ENCODE measurements at regions not wholly inside any gene's neighbourhood (a gene's known extent, or its start where the extent isn't known, plus 50 kb on each side); places are given as distances from the start of the nearest gene placed in this dataset.

DNA sequence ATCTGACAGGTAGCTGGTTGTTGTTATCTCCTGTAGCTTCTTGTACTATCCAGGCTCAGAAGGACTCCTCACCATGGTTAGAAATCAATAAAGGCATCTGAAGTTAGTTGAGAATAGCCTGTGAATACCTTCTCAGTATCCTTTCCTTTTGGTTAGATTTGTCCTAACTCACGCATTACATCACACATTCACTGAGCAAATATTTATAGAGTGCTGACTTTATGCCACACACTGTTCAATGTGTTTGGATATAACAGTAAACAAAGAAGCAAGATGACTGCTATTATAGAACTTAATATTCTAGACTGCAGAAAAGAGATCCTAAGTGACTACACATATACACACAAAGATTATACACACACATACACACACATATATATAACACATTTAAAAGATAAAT lies 889.9 kb upstream of the CHAC2 start:
- Mint-ChIP-seq H3K9me3 (no peaks in the 10 kb centered on the region), H3K36me3 (ENCODE audit: low read depth) (no peaks in the 10 kb centered on the region), H3K27me3 (ENCODE audit: insufficient read depth) (no peaks in the 10 kb centered on the region), H3K27ac (no peak overlapping the region), H3K4me3 (no peak overlapping the region), H3K4me1 (no peaks in the 10 kb centered on the region)
- Histone ChIP-seq H3K27ac (ENCODE audit: low read depth, low read length) (no peak overlapping the region), H3K9me3 (ENCODE audit: control insufficient read depth, low read length) (no peaks in the 10 kb centered on the region), H3K4me1 (ENCODE audit: control insufficient read depth, insufficient read depth, low read length) (no peaks in the 10 kb centered on the region), H3K4me3 (ENCODE audit: low read length) (no peak overlapping the region), H3K27me3 (ENCODE audit: control insufficient read depth, insufficient read depth, low read length, poor library complexity, severe bottlenecking) (no peaks in the 10 kb centered on the region), H3K9ac (ENCODE audit: extremely low read depth, low read length, poor library complexity, severe bottlenecking) (no peak overlapping the region), H3K36me3 (ENCODE audit: control insufficient read depth, insufficient read depth, low read length) (no peaks in the 10 kb centered on the region)
- TF ChIP-seq, protein P1, sequence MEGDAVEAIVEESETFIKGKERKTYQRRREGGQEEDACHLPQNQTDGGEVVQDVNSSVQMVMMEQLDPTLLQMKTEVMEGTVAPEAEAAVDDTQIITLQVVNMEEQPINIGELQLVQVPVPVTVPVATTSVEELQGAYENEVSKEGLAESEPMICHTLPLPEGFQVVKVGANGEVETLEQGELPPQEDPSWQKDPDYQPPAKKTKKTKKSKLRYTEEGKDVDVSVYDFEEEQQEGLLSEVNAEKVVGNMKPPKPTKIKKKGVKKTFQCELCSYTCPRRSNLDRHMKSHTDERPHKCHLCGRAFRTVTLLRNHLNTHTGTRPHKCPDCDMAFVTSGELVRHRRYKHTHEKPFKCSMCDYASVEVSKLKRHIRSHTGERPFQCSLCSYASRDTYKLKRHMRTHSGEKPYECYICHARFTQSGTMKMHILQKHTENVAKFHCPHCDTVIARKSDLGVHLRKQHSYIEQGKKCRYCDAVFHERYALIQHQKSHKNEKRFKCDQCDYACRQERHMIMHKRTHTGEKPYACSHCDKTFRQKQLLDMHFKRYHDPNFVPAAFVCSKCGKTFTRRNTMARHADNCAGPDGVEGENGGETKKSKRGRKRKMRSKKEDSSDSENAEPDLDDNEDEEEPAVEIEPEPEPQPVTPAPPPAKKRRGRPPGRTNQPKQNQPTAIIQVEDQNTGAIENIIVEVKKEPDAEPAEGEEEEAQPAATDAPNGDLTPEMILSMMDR (conservative IDR thresholded peaks at IDR 0.05), result no peak
- no peak for DNase-seq
- 100% methylated on average over 1 of the region's 1 CpG; no CpG with 5 or more reads in 1 of the 2 experiments for WGBS, 2 experiments (ENCODE audit: insufficient coverage in 1 of 2, insufficient read length in 1 of 2)

DNA sequence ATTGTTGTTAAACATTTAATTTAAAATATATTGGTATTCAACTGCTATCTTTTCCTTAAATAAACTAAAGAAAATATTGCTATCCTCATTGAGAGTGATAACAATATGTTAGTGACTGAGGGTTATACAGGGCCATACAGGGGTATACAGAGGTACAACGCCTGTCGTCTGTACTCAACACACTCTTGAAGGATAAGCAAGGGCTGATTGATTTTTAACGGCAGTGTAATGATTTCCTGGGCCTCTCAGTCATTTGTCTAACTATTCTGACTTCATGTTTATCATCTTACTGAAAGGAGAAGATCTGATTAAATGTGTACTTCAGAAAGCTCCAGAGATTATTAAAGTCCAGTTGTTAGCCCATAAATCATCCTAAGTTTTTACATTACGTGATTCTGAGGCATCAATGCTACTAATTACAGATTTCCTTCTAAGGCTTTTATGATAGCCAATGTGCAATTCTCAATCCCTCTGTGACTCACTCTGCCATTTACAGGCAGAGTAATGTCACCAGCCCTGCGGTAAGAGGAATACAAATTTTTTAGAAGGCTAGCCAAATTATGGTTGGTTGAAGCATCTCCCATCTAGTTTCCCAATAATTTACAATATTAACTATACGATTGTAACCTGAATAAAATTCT lies 893.0 kb upstream of the CHAC2 start:
- Mint-ChIP-seq H3K4me1 (no peaks in the 10 kb centered on the region), H3K27me3 (ENCODE audit: insufficient read depth) (no peaks in the 10 kb centered on the region), H3K27ac (no peak overlapping the region), H3K9me3 (no peaks in the 10 kb centered on the region), H3K4me3 (no peak overlapping the region), H3K36me3 (ENCODE audit: low read depth) (no peaks in the 10 kb centered on the region)
- Histone ChIP-seq H3K36me3 (ENCODE audit: control insufficient read depth, insufficient read depth, low read length) (no peaks in the 10 kb centered on the region), H3K4me1 (ENCODE audit: control insufficient read depth, insufficient read depth, low read length) (no peaks in the 10 kb centered on the region), H3K27ac (ENCODE audit: low read depth, low read length) (no peak overlapping the region), H3K9me3 (ENCODE audit: control insufficient read depth, low read length) (no peaks in the 10 kb centered on the region), H3K27me3 (ENCODE audit: control insufficient read depth, insufficient read depth, low read length, poor library complexity, severe bottlenecking) (no peaks in the 10 kb centered on the region), H3K4me3 (ENCODE audit: low read length) (no peak overlapping the region), H3K9ac (ENCODE audit: extremely low read depth, low read length, poor library complexity, severe bottlenecking) (no peak overlapping the region)
- 90 to 97% methylated on average over 4 to 6 of the region's 6 CpGs for WGBS, 2 experiments (ENCODE audit: insufficient coverage in 1 of 2, insufficient read length in 1 of 2)
- TF ChIP-seq, protein P1 (conservative IDR thresholded peaks at IDR 0.05), result no peak
- no peak for DNase-seq

DNA sequence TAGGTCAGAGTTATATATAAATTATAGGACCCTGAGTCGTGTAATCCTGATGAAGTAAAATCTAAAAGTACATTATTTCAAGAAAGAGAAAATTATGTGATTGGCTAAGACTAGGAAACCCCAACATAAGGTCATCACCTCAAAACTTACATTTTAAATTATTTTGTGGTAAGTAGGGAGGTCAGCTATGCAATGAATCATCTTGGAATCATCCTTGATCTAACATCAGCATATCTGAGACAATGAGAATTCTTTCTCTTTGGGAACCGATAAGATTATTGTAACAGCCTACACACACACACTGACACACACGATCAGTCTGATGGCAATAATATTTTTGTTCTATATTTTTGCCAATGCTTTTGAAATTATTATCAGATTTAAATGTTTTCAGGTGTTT lies 904.8 kb upstream of the CHAC2 start:
- no peak overlapping the region for H3K27ac ChIP-seq (ENCODE audit: low read depth, low read length)
- Mint-ChIP-seq H3K36me3 (ENCODE audit: low read depth) (no peaks in the 10 kb centered on the region), H3K27me3 (ENCODE audit: insufficient read depth) (no peaks in the 10 kb centered on the region), H3K27ac (no peak overlapping the region), H3K9me3 (no peaks in the 10 kb centered on the region), H3K4me1 (peaks cover 4% of the 10 kb centered on the region), H3K4me3 (no peak overlapping the region)
- no peak overlapping the region for H3K4me3 ChIP-seq (ENCODE audit: low read length)
- TF ChIP-seq, protein P1 (conservative IDR thresholded peaks at IDR 0.05), result no peak
- no peaks in the 10 kb centered on the region for H3K36me3 ChIP-seq (ENCODE audit: control insufficient read depth, insufficient read depth, low read length)
- no peaks in the 10 kb centered on the region for H3K4me1 ChIP-seq (ENCODE audit: control insufficient read depth, insufficient read depth, low read length)
- H3K9me3 ChIP-seq (ENCODE audit: control insufficient read depth, low read length), result no peaks in the 10 kb centered on the region
- WGBS, 2 experiments (ENCODE audit: insufficient coverage in 1 of 2, insufficient read length in 1 of 2), result 83% methylated on average over 1 to 2 of the region's 3 CpGs
- no peak for DNase-seq
- H3K9ac ChIP-seq (ENCODE audit: extremely low read depth, low read length, poor library complexity, severe bottlenecking), result no peak overlapping the region
- no peaks in the 10 kb centered on the region for H3K27me3 ChIP-seq (ENCODE audit: control insufficient read depth, insufficient read depth, low read length, poor library complexity, severe bottlenecking)
